Activated CD4-positive, alpha-beta T cell treated with anti-CD3 and anti-CD28 coated beads for 24 hours (primary cell): ENCODE measurements at regions not wholly inside any gene's neighbourhood (a gene's known extent, or its start where the extent isn't known, plus 50 kb on each side); places are given as distances from the start of the nearest gene placed in this dataset.

Source experiments
- DNase-seq, 2 donors: peaks; one replicate each; pipeline ENCODE4 v3.0.0-alpha.2; 2020; ENCODE audit warnings: low read depth in 2 of 2

DNA sequence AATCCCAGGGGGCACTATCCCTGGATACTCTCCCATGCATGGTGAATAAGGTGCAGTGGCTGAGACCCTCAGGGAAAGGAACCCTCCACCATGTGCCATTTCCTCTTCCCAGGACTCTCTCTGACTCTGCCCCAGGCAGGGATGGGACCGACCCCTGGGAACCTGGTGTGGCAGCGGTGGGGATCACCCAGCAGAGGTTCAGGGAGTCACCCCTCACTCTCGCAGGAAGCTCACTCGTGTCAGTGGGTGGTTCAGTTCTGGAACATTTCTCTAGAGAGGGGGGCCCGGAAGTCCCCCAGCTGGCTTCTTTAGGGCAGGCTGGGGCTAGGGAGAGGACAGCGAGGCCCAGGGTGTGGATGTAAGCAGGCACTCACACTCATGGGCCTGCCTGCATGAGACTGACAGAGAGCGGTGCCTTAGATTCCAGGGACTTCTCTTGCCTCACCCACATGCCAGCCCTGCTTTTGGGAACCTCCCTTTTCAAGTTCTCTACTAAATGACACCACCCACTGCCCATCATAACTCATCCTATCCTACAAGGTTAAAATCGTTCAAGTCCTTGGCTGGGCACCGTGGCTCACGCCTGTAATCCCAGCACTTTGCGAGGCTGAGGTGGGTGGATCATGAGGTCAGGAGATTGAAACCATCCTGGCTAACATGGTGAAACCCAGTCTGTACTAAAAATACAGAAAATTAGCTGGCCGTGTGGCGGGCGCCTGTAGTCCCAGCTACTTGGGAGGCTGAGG, 109.7 kb upstream of the SDK2 start:
- DNase-seq = no peak

DNA sequence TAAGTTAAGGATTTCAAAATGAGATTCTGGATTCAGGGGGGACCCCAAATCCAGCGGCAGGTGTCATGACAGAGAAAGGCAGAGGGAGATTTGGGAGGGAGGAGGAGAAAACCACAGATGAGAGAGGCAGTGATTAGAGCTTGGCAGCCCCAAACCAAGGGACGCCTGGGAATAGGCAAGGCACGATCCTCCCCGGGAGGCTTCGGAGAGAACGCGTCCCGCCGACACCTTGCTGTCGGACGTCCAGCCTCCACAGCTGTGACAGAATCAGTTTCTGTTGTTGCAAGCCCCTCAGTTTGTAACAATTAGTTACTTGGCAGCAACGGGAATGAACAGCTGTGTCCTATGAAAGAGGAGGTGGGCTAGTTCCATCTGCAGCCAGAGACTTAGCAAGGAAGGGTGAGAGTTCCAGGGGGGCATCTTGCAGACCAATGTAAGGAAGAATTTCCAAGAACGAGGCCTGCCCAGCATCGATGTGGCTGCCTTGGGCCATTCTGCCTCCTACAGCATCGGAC, 110.7 kb upstream of the SDK2 start:
- DNase-seq = no peak

DNA sequence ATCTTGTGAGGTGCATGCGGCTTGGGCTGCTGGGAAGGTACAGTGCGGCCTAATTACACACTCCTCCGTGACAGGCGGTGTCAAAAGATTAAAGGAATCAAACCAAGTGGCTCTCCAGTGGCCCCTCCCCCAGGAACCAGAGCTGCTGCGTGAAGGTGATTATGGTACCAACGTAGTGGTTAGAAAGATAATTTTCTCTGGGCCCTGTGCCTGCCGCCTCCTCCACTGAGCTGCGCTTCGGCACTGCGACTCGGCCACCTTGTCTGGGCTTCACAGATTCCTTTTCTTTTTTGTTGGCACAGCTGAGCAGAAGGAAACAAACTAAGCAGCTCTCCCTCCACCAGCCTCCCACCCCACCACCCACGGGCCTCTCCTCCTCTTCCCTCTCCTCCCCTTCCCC, 113.2 kb upstream of the SDK2 start:
- DNase-seq = no peak

DNA sequence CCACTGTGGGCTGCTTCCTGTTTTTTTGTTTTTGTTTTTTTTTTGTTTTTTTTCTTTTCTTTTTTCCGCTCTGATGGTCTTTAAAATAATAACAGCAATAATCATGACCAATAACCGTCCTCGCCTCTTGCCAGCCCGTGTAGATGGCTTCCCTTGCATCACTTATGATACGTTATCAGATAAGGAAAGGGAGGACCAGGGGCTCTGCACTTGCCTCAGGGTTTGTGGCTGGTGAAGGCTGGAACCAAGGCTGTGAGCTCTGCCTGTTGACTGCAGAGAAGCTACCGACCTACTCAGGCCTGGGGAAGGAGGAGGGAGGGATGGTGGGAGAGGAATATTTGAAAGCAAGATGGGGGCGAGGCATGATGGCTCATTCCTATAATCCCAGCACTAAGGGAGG, 114.0 kb upstream of the SDK2 start:
- DNase-seq = no peak

DNA sequence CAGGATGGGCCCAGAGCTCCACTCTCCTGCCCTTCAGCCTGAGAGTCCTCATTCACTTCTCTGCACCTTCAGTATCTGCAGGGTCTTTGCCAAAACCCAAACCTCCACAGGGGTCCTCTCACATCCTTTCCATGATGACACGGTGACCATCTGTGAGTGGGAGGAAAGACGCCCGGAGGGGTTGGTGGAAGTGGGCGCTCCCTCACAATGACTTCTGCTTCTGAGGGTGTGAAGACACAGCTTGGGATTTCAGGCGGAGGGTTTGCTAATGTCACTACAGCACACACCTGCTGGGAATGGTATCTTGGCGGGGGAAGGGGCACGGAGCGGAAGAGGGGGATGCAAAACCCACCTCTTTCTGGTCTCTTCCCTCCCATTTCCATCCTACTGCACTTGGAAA, 115.1 kb upstream of the SDK2 start:
- no peak for DNase-seq

DNA sequence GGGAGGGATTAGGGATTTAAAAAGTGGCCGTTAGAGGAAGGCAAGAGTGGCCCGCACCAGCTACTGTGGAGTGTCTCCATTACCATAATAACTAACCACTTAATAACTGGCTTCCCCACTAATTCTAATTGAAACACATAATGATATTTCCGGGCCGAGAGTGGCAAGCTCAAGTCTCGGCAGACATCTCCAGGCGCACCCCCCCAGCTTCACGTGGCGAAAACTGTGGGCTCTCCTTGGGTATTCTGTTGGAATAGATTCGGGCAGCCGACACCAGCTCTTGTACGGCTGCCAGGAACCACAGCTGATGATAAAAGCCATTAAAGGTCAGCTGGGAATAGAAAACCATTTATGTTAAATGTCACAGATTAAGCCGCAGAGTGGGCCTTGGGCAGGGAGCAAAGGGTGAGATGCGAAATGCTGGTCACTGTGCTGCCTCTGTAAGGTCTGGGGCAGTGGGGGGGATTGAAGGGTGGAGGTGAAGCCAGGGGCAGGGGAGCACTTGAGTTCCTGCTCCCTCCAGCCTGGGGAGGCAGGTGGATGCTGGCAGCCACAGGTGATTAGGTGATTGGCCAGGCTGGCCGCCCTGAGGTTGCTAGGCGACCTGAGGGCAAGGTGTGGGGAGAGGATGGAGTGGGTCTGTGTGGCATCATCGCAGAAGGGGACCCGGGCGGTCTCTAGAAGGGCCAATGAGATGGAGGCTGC, 115.6 kb upstream of the SDK2 start:
- no peak for DNase-seq

DNA sequence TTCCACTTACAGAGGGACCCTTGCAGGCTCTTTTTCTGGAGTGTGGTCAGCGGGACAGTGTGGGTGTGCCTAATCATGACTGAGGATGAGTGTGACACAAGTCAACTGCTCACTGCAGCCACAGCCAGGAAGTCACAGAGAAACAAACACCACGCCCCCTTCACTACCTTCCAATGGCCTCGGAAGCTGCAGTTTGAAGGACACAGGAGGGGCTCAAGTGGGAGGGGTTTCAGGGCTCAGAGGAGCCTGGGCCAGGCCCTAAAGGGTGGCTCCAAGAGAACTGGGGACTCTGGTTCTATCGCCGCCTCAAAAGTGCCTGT, 116.2 kb upstream of the SDK2 start:
- DNase-seq = no peak

DNA sequence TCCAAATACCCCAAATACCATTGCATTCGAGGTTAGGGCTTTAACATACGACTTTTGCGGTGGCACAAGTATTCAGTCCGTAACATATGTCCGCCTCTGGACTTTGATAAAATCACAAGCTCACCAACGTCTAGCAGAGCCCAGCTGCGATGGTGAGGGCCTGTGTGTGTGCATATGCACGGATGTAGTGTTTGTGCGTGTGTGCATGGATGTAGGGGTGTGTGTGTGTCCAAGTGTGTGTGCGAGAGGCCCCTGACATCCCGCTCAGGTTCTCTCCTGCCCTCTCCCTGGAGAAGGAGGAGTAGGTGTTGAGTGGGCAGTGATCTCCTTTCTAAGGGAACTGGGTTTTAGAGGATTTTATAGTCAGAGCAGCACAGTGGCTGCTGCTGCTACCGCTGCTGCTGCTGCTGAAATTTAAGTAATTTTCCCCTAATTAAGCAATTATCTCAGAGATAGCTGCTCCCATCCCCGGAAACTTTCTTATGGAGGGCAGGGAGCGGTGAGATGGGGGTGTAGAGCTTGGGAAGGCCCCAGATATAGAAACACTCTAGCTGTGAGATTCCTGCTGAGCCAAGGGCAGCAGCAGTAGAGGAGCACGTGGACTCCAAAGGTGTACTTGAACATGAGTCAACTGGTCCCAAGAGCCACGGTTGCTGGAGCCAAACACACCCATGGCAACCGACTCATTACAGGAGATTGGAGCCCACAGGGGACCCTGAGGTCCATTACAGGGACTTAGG, 121.7 kb upstream of the SDK2 start:
- no peak for DNase-seq

DNA sequence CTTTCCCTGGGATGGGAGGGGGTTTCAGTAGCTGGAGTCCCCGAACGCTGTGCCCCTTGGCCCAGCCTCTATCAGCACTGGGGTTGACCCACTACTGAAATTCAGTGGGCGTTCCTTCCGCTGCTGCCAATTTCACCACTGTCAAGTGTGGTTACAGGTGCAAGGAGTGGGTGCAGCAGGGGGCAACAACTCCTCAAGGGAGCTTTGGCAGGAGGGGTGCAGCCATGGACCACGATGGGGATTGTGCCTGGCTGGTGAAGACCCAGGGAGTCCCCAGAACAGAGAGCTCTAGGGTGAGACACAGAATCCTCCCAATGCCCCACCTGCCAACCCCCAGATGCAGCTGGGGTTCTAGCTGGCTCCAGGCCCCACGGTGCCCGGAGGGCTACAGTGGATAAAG, 123.5 kb upstream of the SDK2 start:
- DNase-seq = no peak

DNA sequence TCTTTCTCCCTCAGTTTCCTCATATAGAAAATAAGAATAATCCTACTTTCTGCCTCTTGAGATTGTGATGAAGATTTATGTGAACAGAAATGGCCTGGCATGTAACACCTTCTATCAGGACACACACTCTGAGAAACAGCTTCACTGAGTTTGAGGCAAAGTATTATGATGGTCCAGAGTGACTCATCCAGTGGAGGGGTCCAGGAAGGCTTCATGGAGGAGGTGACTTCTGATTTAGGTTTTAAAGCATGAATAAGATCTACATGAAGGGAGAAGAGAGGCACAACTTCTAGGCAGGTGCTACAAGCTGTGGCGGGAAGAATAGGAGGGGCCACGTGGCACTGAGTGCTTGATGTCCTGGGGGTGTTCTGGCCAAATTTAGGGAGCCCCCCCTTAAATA, 124.4 kb upstream of the SDK2 start:
- DNase-seq = no peak

DNA sequence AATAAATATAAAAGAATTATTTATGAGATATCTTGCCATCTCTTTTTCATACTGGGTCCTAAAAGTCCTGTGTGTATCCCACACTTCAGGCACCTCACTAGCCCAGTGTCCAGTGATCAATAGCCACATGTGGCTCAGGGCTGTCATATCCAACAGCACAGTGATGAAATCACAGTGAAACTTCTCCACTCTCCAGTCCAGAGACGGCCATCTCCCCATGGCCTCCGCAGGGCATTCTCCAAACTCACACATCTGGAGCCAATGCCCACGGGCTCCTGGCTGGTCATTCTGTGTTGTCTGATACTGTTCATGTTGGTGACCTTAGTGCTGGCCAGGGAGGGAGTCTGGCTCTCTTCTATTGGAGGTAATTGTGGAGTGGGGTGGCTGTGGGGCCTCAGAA, 125.2 kb upstream of the SDK2 start:
- DNase-seq = no peak

DNA sequence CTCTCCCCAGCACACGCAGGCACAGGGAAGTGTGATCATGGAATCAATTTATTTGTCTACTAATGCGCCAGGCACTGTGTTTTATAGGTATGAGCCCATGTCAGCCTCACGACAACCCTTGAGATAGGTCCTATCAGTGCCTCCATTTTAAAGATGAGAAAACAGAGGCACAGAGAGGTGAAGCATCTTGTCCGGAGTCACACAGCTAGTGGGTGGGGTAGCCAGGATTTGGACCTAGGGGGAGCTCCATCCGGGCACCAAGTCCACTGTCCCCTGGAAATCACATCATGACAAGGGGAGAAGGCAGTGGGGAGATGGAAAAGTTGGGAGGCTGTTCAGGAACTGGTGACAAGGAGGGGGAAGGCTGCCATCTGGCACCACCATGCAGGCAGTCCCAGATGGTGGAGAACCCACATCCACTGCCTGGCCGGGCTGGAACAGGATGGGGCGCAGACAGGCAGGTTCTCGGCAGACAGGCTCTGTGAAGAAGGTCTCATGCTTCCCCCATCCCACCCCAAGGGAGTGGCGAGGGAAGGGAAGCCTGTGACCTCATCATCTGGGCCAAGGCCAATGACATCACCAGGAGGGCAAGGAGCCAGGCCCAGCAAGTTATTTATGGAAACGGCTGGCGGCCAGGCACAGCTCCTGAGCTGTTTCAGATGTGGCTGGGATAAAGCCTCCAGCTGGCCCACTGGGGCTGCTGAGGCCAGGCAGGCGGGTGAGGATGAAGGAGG, 126.0 kb upstream of the SDK2 start:
- no peak for DNase-seq

DNA sequence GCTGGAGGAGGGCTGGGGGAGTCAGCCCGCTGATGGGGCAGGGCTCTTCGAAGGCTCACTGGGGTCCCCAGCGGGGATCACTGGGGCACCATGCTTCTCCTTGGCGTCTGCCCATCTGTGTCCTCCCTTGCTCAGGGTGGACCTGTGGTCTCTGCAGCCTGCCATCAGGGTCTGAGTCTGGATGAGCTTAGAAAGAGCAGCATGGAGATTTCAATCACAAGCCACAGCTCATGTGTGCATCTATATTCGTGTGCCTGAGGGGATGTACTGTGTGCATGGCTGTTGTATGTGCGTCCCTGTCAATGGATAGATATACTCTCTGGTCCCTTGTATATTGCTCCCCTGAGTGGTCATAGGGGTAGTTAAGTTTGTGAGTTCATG, 126.6 kb upstream of the SDK2 start:
- DNase-seq = no peak

DNA sequence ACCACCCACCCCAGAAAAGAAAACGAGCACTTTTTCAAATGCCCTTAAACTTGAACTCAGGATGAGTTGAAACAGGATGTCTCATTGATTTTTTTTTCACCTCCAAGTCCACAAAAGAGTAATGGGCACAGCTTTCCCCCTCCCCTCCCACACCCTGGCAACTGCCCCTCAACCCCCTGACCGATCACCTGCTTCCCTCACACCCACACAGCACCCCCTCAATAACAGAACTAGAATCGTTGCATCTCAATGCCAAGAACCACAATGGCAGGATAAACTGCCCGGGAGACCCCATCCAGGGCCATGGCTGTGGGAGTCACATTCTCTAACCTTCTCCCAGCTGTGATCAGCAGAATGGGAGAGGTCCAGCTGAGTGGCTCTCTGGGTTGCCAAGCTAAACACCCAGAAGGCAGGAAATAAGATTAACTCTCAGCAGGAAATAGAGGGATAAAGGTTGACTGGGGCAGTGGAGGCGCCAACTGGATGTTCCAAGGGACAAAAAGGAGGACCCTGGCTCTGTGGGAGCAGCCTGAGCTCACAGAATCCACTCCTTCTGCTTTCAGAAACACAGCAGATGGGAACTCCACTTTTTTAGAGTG, 128.0 kb upstream of the SDK2 start:
- DNase-seq = no peak

DNA sequence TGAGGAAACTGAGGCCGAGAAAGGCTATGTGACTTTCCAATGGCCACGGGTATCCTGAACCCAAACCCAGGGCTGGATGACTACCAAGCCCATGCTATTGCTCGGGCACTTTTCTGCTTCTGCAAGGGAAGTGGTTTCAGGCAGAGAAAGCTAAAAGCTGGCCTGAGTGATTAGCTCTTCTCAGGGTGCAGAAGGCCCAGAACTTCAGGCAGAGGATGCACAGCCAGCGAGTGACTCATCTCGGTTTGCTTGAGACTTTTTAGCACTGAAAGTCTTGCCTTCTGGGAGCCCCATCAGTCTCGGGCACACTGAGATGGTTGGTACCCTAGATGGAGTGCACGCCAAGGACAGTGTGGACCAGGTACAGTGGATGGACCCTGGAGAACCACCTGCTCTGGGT, 129.5 kb upstream of the SDK2 start:
- DNase-seq = no peak

DNA sequence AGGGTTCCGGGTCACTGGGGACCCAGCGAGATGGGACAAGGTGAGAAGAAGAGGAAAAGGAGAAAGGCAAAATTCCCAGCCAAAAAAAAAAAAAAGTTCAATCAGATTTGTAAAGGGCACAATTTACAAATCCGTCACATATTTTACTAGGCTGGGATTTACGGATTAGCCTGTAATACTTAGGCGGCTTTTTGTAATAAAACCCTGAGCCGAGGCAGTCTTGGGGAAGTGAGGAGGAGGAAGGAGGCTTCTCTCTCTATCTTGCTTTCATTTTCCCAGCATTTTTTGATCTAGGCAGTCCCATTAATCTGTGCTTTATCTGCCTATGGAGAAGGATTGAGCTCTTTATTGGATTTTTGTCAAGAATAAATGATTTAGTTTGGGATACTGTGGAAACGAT, 130.6 kb upstream of the SDK2 start:
- DNase-seq = no peak

DNA sequence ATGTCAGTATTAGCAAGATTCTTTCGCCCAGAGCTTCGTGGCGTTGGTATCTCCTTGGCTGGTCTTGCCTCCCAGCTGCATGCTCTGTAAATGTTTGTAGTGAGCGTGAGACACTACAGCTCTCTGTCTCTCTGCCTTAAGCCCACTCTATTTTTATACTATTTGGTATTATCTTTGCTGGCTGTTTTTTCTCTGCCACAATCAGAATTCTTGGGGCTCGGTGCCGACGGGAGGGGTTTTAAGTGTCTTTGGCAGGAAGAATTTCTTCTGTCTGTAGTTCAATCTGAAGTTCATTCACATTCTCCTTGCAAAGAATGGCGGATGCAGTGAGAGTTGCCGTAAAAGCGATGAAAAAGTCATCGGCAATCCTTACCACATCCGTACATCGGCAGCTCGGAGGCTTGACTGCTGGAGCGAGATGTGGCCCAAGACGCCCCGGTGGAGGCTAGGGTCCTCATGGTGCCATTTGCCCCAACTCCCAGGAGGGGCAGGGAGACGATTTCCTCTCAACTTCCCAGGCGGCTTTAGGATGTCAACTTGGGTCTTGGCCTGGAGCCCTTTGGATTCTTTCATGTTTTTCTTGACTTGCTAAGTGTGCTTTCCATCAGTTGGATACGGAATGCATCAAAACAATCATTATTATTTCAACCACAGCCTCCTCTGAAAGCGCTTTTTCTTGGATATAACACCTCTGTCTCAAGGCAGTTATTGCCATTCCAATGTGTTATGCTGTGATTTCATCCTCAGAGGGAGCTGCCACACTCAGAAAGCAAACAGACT, 132.3 kb upstream of the SDK2 start:
- DNase-seq = no peak

DNA sequence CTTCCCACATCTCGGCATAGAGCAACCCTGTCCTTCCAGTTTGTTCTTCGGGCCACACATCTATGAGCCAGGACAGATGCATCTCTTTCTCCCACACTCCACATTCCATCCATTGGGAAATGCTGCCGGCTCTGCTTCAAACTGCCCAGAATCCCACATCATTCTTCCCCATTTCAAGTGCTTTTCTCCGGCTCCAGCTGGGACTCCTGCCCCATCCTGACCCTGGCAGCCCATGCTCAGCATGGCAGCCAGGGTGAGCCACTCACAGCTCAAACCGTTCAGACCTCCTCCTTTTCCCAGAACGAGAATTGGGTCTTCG, 132.8 kb upstream of the SDK2 start:
- DNase-seq = no peak

DNA sequence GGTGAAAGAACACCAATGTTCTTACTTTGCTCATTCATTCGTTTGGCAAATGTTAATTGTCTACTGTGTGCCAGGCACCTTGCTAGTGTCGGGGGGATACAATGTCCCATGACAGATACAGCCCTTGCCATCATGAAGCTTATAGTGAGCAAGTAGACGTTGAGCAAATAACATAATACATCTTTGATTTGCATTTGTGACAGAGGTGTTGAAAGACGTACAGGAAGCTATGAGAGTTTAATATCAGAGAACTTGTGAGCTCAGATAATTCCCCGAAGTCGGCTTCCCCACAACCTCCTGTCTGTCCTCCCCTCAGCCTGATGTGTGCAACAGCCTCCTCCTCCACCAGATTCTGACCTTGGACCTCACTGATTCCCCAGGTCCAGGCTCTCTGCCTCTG, 138.0 kb upstream of the SDK2 start:
- DNase-seq = no peak

DNA sequence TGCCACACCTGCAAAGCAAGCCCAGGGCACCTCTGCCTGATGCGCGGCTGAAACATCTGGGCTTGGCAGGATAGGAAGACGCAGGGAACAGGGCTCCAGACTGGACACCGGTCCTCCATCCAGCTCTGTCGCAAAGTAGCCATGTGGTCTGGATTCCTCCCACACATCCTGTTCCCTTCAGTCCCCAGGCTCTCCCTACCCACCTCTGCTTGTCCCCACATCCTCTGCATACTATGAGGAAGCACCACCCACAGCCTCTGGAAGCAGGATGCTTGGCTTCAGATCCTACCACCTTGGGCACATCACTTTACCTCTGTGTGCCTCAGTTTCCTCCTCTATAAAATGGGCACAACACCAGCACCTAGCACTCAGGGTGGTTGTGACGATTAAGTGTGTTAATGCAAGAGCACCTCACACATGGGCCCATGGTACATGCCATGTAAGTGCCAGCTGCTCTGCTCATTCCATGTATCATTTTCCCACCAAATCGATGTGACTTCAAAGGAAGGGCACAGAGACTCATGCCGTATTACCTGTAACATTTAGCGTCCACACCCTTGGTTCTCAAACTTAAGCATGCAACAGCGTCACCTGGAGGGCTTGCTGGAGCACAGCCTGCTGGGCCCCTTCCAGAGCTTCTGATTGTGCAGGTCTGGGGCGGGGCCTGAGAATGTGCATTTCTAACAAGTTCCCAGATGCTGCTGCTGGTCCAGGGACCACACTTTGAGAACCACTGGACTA, 138.6 kb upstream of the SDK2 start:
- DNase-seq = no peak

DNA sequence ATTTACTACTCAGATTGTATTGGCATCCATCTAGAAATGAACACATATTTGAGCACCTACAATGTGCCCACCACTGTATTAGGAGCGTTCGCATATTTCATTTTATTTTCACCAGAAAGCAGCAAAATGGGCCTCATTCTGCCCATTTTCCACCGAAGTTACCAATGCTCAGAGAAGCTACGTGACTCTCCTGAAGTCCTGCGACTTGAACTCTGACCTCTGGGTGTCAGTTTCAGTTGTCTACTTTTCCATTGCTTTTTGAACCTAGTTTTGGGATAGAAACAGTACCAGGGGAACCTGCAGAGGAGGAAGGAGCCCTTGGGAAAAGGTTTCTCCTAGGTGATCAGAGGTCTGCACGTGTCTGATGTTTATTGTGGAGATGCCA, 139.1 kb upstream of the SDK2 start:
- DNase-seq = no peak
